GM12892 (cell line): ENCODE measurements at regions not wholly inside any gene's neighbourhood (a gene's known extent, or its start where the extent isn't known, plus 50 kb on each side); places are given as distances from the start of the nearest gene placed in this dataset.
"Not testable (repeated sequence)": the region's sequence is repeated elsewhere in the genome, so short reads cannot be mapped to it uniquely, and the experiment has no call there.

Experiments used
- DNase-seq: peaks from one replicate; pipeline ENCODE4 v3.0.0; 2011; ENCODE audit not compliant: insufficient read length
- FAIRE-seq: peaks from 2 replicates; lab custom pipeline; 2011; peaks lifted over from hg19 to GRCh38; lab: Jason Lieb, UNC
- POLR2A ChIP-seq: IDR thresholded peaks from 2 replicates; pipeline ENCODE4 v1.6.1; 2011; ENCODE audit warnings: low read depth, low read length, control low read depth
- POLR2AphosphoS5 ChIP-seq: IDR thresholded peaks from 2 replicates; pipeline ENCODE4 v1.6.1; 2011; ENCODE audit warnings: low read depth, low read length, control low read depth
- TAF1 ChIP-seq: IDR thresholded peaks from 2 replicates; pipeline ENCODE4 v1.6.1; 2011; ENCODE audit warnings: low read depth, mild to moderate bottlenecking, control low read depth, low read length, borderline replicate concordance

- TF ChIP-seq POLR2AphosphoS5 (no peak), POLR2A (no peak), TAF1 (no peak)
- DNase-seq (no peak), FAIRE-seq (no peak)
Observed at GRCh38 chr4:173731257-173731656, 201.2 kb upstream of the HAND2 start.

GRCh38 chr4:173722075-173722474 is 192.0 kb upstream of the HAND2 start:
- no peak for FAIRE-seq
- DNase-seq, result no peak
- TF ChIP-seq TAF1 (no peak), POLR2A (no peak), POLR2AphosphoS5 (no peak)

- not testable (repeated sequence) for FAIRE-seq, DNase-seq
Observed at GRCh38 chr4:173718504-173718903, 188.5 kb upstream of the HAND2 start.

GRCh38 chr4:173717581-173717980 is 187.6 kb upstream of the HAND2 start:
- FAIRE-seq, result no peak
- no peak for TF ChIP-seq TAF1
- no peak for TF ChIP-seq POLR2A
- TF ChIP-seq POLR2AphosphoS5, result no peak
- no peak for DNase-seq

GRCh38 chr4:173714456-173714855 is 184.4 kb upstream of the HAND2 start:
- FAIRE-seq (no peak), DNase-seq (no peak)
- no peak for TF ChIP-seq POLR2A
- no peak for TF ChIP-seq TAF1
- TF ChIP-seq POLR2AphosphoS5, result no peak

GRCh38 chr4:173713026-173713425 is 183.0 kb upstream of the HAND2 start:
- TF ChIP-seq TAF1 (no peak), POLR2AphosphoS5 (no peak), POLR2A (no peak)
- DNase-seq (no peak), FAIRE-seq (no peak)

GRCh38 chr4:173707658-173708419 is 177.8 kb upstream of the HAND2 start:
- DNase-seq, result no peak
- FAIRE-seq, result no peak
- TF ChIP-seq POLR2AphosphoS5 (no peak), POLR2A (no peak), TAF1 (no peak)

GRCh38 chr4:173704201-173704600 is 174.2 kb upstream of the HAND2 start:
- DNase-seq (no peak), FAIRE-seq (no peak)
- TF ChIP-seq POLR2A (no peak), POLR2AphosphoS5 (no peak), TAF1 (no peak)

GRCh38 chr4:173703021-173703420 is 173.0 kb upstream of the HAND2 start:
- no peak for DNase-seq
- TF ChIP-seq POLR2A (no peak), POLR2AphosphoS5 (no peak), TAF1 (no peak)
- FAIRE-seq, result no peak

- FAIRE-seq (no peak), DNase-seq (no peak)
- TF ChIP-seq POLR2AphosphoS5 (no peak), TAF1 (no peak), POLR2A (no peak)
Observed at GRCh38 chr4:173700650-173701049, 170.6 kb upstream of the HAND2 start.

- FAIRE-seq (no peak), DNase-seq (no peak)
- TF ChIP-seq POLR2A, result no peak
- no peak for TF ChIP-seq TAF1
- no peak for TF ChIP-seq POLR2AphosphoS5
Observed at GRCh38 chr4:173699841-173700475, 169.9 kb upstream of the HAND2 start.
